Muscle layer of colon (tissue), 2 donors: ENCODE measurements at regions not wholly inside any gene's neighbourhood (a gene's known extent, or its start where the extent isn't known, plus 50 kb on each side); places are given as distances from the start of the nearest gene placed in this dataset.
"Not testable (repeated sequence)": the region's sequence is repeated elsewhere in the genome, so short reads cannot be mapped to it uniquely, and the experiment has no call there.

Experiments used
- H3K27ac ChIP-seq: one replicate; pipeline ENCODE4 v1.7.0; 2013; ENCODE audit warnings: low read depth, mild to moderate bottlenecking, low read length, moderate library complexity
- H3K27me3 ChIP-seq, 2 donors: one replicate each; pipeline ENCODE4 v1.7.0; 2013; ENCODE audit warnings: low read length in 2 of 2, mild to moderate bottlenecking in 2 of 2; ENCODE audit not compliant: insufficient read depth in 2 of 2, control insufficient read depth in 1 of 2
- H3K36me3 ChIP-seq: one replicate; pipeline ENCODE4 v1.7.0; 2013; ENCODE audit warnings: mild to moderate bottlenecking, low read length; ENCODE audit not compliant: insufficient read depth
- H3K4me1 ChIP-seq: one replicate; pipeline ENCODE4 v1.7.0; 2013; ENCODE audit warnings: mild to moderate bottlenecking, low read length; ENCODE audit not compliant: insufficient read depth
- H3K4me3 ChIP-seq, 2 donors: one replicate each; pipeline ENCODE4 v1.7.0; 2013; ENCODE audit warnings: low read length in 2 of 2, low read depth in 1 of 2, mild to moderate bottlenecking in 1 of 2, moderate library complexity in 1 of 2
- H3K9ac ChIP-seq: one replicate; pipeline ENCODE4 v1.7.0; 2013; ENCODE audit warnings: low read length
- H3K9me3 ChIP-seq: one replicate; pipeline ENCODE4 v1.7.0; 2013; ENCODE audit warnings: mild to moderate bottlenecking, low read length
- donor health status: abdominal sarcoma.
- donor health status: Adenocarcinoma of cecum.

GRCh38 chr6:165167311-165167710, 142.1 kb downstream of the C6orf118 start:
- Histone ChIP-seq H3K27me3 (no peaks in the 10 kb centered on the region), H3K36me3 (no peaks in the 10 kb centered on the region), H3K9ac (no peak overlapping the region), H3K9me3 (no peaks in the 10 kb centered on the region), H3K4me1 (no peaks in the 10 kb centered on the region), H3K27ac (no peak overlapping the region), H3K4me3 (no peak overlapping the region)

GRCh38 chr6:165163519-165163918, 145.9 kb downstream of the C6orf118 start:
- no peaks in the 10 kb centered on the region for H3K27me3 ChIP-seq
- no peak overlapping the region for H3K4me3 ChIP-seq
- no peaks in the 10 kb centered on the region for H3K4me1 ChIP-seq
- no peak overlapping the region for H3K9ac ChIP-seq
- no peaks in the 10 kb centered on the region for H3K9me3 ChIP-seq
- H3K27ac ChIP-seq = no peak overlapping the region
- H3K36me3 ChIP-seq = no peaks in the 10 kb centered on the region

GRCh38 chr6:165159460-165159859, 149.9 kb downstream of the C6orf118 start:
- no peaks in the 10 kb centered on the region for H3K36me3 ChIP-seq
- H3K9ac ChIP-seq = no peak overlapping the region
- no peaks in the 10 kb centered on the region for H3K4me1 ChIP-seq
- H3K27ac ChIP-seq = no peak overlapping the region
- H3K27me3 ChIP-seq = no peaks in the 10 kb centered on the region
- no peaks in the 10 kb centered on the region for H3K9me3 ChIP-seq
- H3K4me3 ChIP-seq = no peak overlapping the region

DNA sequence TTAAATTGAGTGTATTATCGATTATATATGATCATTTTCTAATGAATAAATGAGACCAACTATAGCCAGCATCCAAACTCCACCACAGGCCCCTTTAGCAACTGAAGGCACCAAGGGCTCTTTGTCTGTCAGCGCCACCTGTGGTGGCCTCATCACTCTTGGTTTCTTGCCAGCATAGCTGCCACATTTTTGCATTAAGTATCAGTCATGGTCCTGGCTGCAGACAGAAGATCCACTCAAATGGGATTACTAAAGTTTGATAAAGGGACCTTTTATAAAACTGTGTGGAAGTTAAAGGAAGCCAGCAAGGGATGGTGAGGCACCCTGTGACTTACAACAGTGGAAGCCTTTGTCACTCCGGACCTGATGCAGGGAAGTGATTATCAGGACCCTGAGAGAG, 162.9 kb downstream of the C6orf118 start:
- no peak overlapping the region for H3K27ac ChIP-seq
- no peaks in the 10 kb centered on the region for H3K9me3 ChIP-seq
- no peaks in the 10 kb centered on the region for H3K4me1 ChIP-seq
- no peaks in the 10 kb centered on the region for H3K27me3 ChIP-seq
- no peak overlapping the region for H3K9ac ChIP-seq
- H3K4me3 ChIP-seq = no peak overlapping the region
- no peaks in the 10 kb centered on the region for H3K36me3 ChIP-seq

DNA sequence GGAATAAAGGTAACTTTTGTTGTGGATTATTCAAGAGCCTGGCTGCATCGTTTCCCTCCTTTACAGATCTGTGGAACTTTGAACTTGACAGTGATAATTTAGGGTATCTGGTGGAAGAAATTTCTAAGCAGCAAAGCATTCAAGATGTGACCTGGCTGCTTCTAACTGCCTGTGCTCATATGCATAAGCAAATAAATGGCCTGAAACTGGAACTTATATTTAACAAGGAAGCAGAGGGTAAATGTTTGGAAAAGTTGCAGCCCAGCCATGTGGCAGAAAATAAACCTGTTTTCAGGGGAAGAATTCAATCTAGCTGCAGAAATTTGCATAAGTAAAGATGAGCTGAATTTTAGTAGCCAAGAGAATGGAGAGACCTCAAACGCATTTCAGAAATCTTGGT, 173.5 kb downstream of the C6orf118 start:
- Histone ChIP-seq H3K27me3 (no peaks in the 10 kb centered on the region), H3K4me3 (no peak overlapping the region), H3K9me3 (peaks cover 4% of the 10 kb centered on the region), H3K36me3 (no peaks in the 10 kb centered on the region), H3K27ac (no peak overlapping the region), H3K4me1 (no peaks in the 10 kb centered on the region), H3K9ac (no peak overlapping the region)

- Histone ChIP-seq H3K27me3 (no peaks in the 10 kb centered on the region), H3K9ac (no peak overlapping the region), H3K9me3 (no peaks in the 10 kb centered on the region), H3K4me1 (no peaks in the 10 kb centered on the region), H3K27ac (no peak overlapping the region), H3K36me3 (no peaks in the 10 kb centered on the region), H3K4me3 (no peak overlapping the region)
Observed at GRCh38 chr6:165129086-165129485, 180.3 kb downstream of the C6orf118 start.

- H3K27me3 ChIP-seq, H3K9me3 ChIP-seq, H3K4me3 ChIP-seq, H3K27ac ChIP-seq, H3K4me1 ChIP-seq, H3K36me3 ChIP-seq, H3K9ac ChIP-seq: not testable (repeated sequence)
Observed at GRCh38 chr6:165127743-165128142, 181.7 kb downstream of the C6orf118 start.

GRCh38 chr6:165124681-165125080, 184.7 kb downstream of the C6orf118 start:
- not testable (repeated sequence) for H3K9ac ChIP-seq, H3K27me3 ChIP-seq

GRCh38 chr6:165119231-165120020, 190.0 kb downstream of the C6orf118 start:
- no peak overlapping the region for H3K27ac ChIP-seq
- H3K4me1 ChIP-seq = no peaks in the 10 kb centered on the region
- no peaks in the 10 kb centered on the region for H3K9me3 ChIP-seq
- H3K4me3 ChIP-seq = no peak overlapping the region
- H3K27me3 ChIP-seq = no peaks in the 10 kb centered on the region
- no peak overlapping the region for H3K9ac ChIP-seq
- no peaks in the 10 kb centered on the region for H3K36me3 ChIP-seq

More at GRCh38 chr6:165124681-165125080, 184.7 kb downstream of the C6orf118 start:
- H3K36me3 ChIP-seq, H3K27ac ChIP-seq, H3K4me1 ChIP-seq, H3K4me3 ChIP-seq, H3K9me3 ChIP-seq: not testable (repeated sequence)

- no peaks in the 10 kb centered on the region for H3K9me3 ChIP-seq
- H3K9ac ChIP-seq = no peak overlapping the region
- H3K27me3 ChIP-seq = no peaks in the 10 kb centered on the region
- no peaks in the 10 kb centered on the region for H3K4me1 ChIP-seq
- no peaks in the 10 kb centered on the region for H3K36me3 ChIP-seq
- H3K27ac ChIP-seq = no peak overlapping the region
- no peak overlapping the region for H3K4me3 ChIP-seq
Observed at GRCh38 chr6:165118736-165119135, 190.7 kb downstream of the C6orf118 start.

GRCh38 chr6:165117806-165118205, 191.6 kb downstream of the C6orf118 start:
- Histone ChIP-seq H3K9ac (no peak overlapping the region), H3K27ac (no peak overlapping the region), H3K4me3 (no peak overlapping the region), H3K4me1 (no peaks in the 10 kb centered on the region), H3K36me3 (no peaks in the 10 kb centered on the region), H3K9me3 (no peaks in the 10 kb centered on the region), H3K27me3 (no peaks in the 10 kb centered on the region)

DNA sequence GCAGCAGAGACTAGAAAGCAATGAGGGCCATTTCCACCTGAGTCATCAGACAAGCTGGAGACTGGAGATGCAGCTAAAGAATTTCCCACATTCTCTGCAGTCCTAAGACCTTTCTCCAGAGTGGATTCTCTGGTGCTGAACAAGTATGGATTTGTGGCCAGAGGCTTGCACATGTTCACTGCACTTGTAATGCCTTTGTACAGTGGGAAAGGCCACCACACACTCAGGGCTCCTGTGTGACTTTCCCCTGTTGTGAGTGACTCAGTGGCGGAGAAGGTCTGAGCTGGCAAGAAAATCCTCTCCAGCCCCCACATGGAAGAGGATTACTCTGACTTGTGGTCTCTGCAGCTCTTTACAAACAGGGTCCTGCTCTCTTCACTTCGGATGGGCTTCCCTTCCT, 192.3 kb downstream of the C6orf118 start:
- Histone ChIP-seq H3K27me3 (no peaks in the 10 kb centered on the region), H3K9me3 (no peaks in the 10 kb centered on the region), H3K36me3 (no peaks in the 10 kb centered on the region), H3K27ac (no peak overlapping the region), H3K9ac (no peak overlapping the region), H3K4me3 (no peak overlapping the region), H3K4me1 (no peaks in the 10 kb centered on the region)
